Kidney (tissue), 13 donors: ENCODE measurements at regions not wholly inside any gene's neighbourhood (a gene's known extent, or its start where the extent isn't known, plus 50 kb on each side); places are given as distances from the start of the nearest gene placed in this dataset.

Source experiments
- DNase-seq, 5 donors: peaks; one replicate each; pipeline ENCODE4 v3.0.0-alpha.2; 2013 to 2020
- FAIRE-seq: peaks from 2 replicates; lab custom pipeline; 2012; peaks lifted over from hg19 to GRCh38; lab: Jason Lieb, UNC
- H3K27ac ChIP-seq, 2 donors: one replicate each; pipeline ENCODE4 v1.7.0; 2013; ENCODE audit warnings: low read depth in 2 of 2, low read length in 2 of 2, inconsistent platforms in 1 of 2
- H3K27me3 ChIP-seq: one replicate; pipeline ENCODE4 v1.7.1; 2013; ENCODE audit warnings: low read length, inconsistent platforms; ENCODE audit not compliant: control insufficient read depth, insufficient read depth
- H3K36me3 ChIP-seq, 3 donors: one replicate each; pipeline versions ENCODE4 v1.7.0 to v1.7.1; 2013; ENCODE audit warnings: low read length in 3 of 3, control low read depth in 1 of 3, inconsistent platforms in 1 of 3; ENCODE audit not compliant: insufficient read depth in 3 of 3, control insufficient read depth in 2 of 3
- H3K4me1 ChIP-seq, 3 donors: one replicate each; pipeline versions ENCODE4 v1.7.0 to v1.7.1; 2013; ENCODE audit warnings: low read length in 3 of 3, inconsistent platforms in 1 of 3, low read depth in 1 of 3; ENCODE audit not compliant: control insufficient read depth in 2 of 3, insufficient read depth in 2 of 3
- H3K4me3 ChIP-seq, 3 donors: one replicate each; pipeline versions ENCODE4 v1.7.0 to v1.8.1; 2013; ENCODE audit warnings: low read length in 3 of 3, control low read depth in 1 of 3, inconsistent platforms in 1 of 3
- H3K9ac ChIP-seq, 3 donors: one replicate each; pipeline versions ENCODE4 v1.7.0 to v1.7.1; 2013; ENCODE audit warnings: low read length in 3 of 3, control low read depth in 1 of 3, inconsistent platforms in 1 of 3
- H3K9me3 ChIP-seq, 3 donors: one replicate each; pipeline versions ENCODE4 v1.7.0 to v1.7.1; 2013; ENCODE audit warnings: low read length in 3 of 3, control low read depth in 1 of 3, inconsistent platforms in 1 of 3; ENCODE audit not compliant: control insufficient read depth in 2 of 3, insufficient read depth in 1 of 3
- intact Hi-C: fragments of 100-400 bp; cut with DNase I; formaldehyde crosslinking; loops from one replicate; pipeline ENCODE4 v1.11.1; 2022
- TF ChIP-seq, protein P1 (sequence below): IDR thresholded peaks from 3 replicates; pipeline ENCODE4 v1.5.1; 2012; ENCODE audit warnings: mild to moderate bottlenecking, moderate library complexity, borderline replicate concordance; ENCODE audit not compliant: insufficient read depth; ENCODE audit errors: extremely low read depth
- donor health status: control.
- donor health status: control.
- donor health status: control.
- donor health status: control.
- donor health status: control.
- donor health status: DM: yes; HTN: yes; CAD: no.
- donor health status: Normal renal cell carcinoma (clear cell type).

DNA sequence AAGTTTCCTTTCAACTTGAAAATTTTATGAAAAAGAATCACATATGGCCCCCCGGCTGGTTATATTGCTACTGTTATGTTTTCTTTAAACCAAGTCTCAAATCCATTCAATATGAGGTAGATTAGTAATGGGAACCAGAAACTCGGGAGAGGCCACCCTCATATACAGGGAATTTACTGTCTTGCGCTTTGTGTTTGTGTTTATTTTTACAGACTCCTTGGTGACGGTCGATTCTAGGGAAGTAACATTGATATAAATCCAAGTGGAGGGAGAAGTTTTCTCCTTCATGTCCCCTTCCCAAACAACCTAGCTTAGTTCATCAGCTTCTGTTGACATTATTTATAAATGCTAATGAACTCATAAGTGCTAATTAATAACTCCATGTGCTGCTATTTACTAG is 163.5 kb upstream of the LMO4 start:
- Histone ChIP-seq H3K9ac (no peak overlapping the region), H3K36me3 (no peaks in the 10 kb centered on the region), H3K27ac (no peak overlapping the region), H3K9me3 (no peaks in the 10 kb centered on the region), H3K27me3 (no peaks in the 10 kb centered on the region), H3K4me3 (no peak overlapping the region), H3K4me1 (no peaks in the 10 kb centered on the region)
- TF ChIP-seq, protein P1, sequence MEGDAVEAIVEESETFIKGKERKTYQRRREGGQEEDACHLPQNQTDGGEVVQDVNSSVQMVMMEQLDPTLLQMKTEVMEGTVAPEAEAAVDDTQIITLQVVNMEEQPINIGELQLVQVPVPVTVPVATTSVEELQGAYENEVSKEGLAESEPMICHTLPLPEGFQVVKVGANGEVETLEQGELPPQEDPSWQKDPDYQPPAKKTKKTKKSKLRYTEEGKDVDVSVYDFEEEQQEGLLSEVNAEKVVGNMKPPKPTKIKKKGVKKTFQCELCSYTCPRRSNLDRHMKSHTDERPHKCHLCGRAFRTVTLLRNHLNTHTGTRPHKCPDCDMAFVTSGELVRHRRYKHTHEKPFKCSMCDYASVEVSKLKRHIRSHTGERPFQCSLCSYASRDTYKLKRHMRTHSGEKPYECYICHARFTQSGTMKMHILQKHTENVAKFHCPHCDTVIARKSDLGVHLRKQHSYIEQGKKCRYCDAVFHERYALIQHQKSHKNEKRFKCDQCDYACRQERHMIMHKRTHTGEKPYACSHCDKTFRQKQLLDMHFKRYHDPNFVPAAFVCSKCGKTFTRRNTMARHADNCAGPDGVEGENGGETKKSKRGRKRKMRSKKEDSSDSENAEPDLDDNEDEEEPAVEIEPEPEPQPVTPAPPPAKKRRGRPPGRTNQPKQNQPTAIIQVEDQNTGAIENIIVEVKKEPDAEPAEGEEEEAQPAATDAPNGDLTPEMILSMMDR, result no peak
- intact Hi-C loops, result no loop called here
- FAIRE-seq (no peak), DNase-seq (no peak)

DNA sequence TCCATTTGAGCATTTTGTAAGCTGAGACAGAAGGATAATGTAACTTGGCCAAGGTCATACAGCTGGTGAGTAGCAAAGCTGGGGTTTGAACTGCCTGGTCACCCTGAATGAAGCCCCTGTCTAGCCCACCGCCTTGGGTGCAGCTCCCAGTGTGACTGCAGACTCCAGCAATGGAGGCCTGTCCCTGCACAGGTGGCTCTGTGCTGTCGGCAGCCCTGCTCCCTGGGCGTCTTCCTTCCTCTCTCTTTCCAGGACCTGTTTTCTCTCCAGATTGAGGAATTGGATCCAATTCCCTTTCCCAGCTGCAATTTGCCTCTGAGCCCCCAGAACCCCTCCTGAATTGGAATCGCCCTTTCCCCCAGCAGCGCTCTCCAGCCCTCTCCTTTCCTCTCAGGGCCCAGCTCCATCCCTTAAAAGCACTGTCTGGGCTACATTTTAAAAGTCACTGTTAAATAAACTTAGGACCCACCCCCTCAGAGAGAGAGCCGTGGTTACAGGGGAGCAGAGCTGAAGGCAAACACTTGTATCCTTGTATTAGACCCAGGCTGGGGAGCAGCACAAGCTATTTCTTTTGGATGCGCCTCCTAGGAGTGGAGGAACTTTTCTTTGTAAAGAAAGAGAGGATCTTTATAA is 161.4 kb upstream of the LMO4 start:
- H3K27ac ChIP-seq, result no peak overlapping the region
- no peaks in the 10 kb centered on the region for H3K4me1 ChIP-seq
- no peak overlapping the region for H3K4me3 ChIP-seq
- no peaks in the 10 kb centered on the region for H3K9me3 ChIP-seq
- H3K9ac ChIP-seq, result no peak overlapping the region
- no peaks in the 10 kb centered on the region for H3K36me3 ChIP-seq
- FAIRE-seq (no peak), DNase-seq (no peak)
- intact Hi-C loops, result no loop called here
- TF ChIP-seq, protein P1, result no peak
- no peaks in the 10 kb centered on the region for H3K27me3 ChIP-seq

DNA sequence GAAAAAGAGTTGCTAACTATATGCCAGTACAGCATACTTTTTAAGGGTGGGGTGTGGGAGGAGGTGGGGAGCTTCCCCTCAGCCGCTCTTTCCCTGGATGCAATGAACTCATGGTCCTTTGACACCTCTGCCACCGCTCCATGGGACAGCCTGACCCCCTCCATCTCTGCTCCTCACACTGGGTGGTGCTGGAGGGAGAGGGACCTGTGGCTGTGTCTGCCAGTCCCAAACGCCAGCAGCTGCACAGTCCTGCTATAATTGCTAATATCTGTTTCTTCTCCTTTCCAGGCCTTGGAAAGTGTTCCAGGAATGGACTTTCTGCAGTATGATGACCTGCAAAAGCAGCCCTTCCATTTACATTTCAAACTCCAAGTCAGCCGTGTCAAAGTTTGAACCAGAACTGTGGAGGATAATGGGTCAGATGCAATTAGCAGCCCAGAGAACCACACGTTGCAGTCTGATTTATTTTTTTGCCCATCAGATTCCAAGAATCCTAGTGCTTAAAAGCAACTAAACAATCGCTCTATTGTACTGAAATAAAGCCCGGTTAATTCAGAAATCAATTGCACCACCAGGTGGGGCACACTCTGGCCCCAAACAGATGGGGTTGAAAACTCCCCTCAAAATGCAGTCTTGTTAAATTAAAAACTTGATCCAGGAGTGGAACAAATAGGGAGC is 160.7 kb upstream of the LMO4 start:
- TF ChIP-seq, protein P1, result no peak
- intact Hi-C loops, result no loop called here

More for the DNA sequence above, 160.7 kb upstream of the LMO4 start:
- no peak for FAIRE-seq
- H3K4me1 ChIP-seq, result no peaks in the 10 kb centered on the region
- H3K9ac ChIP-seq, result no peak overlapping the region
- H3K27me3 ChIP-seq, result no peaks in the 10 kb centered on the region
- H3K27ac ChIP-seq, result no peak overlapping the region
- H3K36me3 ChIP-seq, result no peaks in the 10 kb centered on the region
- H3K4me3 ChIP-seq, result no peak overlapping the region
- DNase-seq, result no peak
- no peaks in the 10 kb centered on the region for H3K9me3 ChIP-seq
